IPS-20b (cell line): ENCODE measurements at regions not wholly inside any gene's neighbourhood (a gene's known extent, or its start where the extent isn't known, plus 50 kb on each side); places are given as distances from the start of the nearest gene placed in this dataset.

Experiments
- H3K27ac ChIP-seq: one replicate; pipeline ENCODE4 v1.5.1; 2013; ENCODE audit warnings: low read length
- H3K27me3 ChIP-seq: 2 replicates; pipeline ENCODE4 v1.6.1; 2013; ENCODE audit warnings: mild to moderate bottlenecking, low read length, inconsistent platforms; ENCODE audit not compliant: insufficient read depth
- H3K36me3 ChIP-seq: 2 replicates; pipeline ENCODE4 v1.6.1; 2013; ENCODE audit warnings: low read depth, mild to moderate bottlenecking, inconsistent platforms, low read length, moderate library complexity; ENCODE audit not compliant: insufficient read depth
- H3K4me1 ChIP-seq: 2 replicates; pipeline ENCODE4 v1.6.1; 2013; ENCODE audit warnings: mild to moderate bottlenecking, control low read depth, inconsistent platforms, low read length, moderate library complexity; ENCODE audit not compliant: insufficient read depth
- H3K4me3 ChIP-seq: 2 replicates; pipeline ENCODE4 v1.5.1; 2013; ENCODE audit warnings: mild to moderate bottlenecking, low read length, inconsistent platforms
- H3K9ac ChIP-seq: 2 replicates; pipeline ENCODE4 v1.6.1; 2013; ENCODE audit warnings: low read depth, mild to moderate bottlenecking, inconsistent platforms, low read length, moderate library complexity
- H3K9me3 ChIP-seq: 2 replicates; pipeline ENCODE4 v1.6.1; 2013; ENCODE audit warnings: mild to moderate bottlenecking, low read depth, low read length, inconsistent platforms; ENCODE audit not compliant: insufficient read depth

DNA sequence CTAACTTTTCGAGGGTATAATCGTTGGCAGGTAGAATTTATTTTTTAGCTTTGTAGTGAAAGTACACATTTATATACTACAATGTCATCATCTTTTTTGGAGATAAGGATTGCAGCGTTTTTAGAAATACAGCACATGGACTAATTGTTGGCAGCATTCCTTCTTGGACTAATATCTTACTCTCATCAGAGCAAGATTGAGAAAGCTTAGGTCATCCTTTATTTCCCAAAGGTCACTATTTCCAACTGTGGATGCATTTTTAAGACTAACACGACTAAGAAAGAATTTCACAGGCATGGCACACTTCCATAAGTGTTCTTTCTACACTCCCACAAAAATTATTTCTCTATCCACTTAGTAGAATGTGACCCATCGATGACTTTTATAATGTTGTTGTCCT is 732.3 kb downstream of the NCAM2 start:
- no peak overlapping the region for H3K27ac ChIP-seq

DNA sequence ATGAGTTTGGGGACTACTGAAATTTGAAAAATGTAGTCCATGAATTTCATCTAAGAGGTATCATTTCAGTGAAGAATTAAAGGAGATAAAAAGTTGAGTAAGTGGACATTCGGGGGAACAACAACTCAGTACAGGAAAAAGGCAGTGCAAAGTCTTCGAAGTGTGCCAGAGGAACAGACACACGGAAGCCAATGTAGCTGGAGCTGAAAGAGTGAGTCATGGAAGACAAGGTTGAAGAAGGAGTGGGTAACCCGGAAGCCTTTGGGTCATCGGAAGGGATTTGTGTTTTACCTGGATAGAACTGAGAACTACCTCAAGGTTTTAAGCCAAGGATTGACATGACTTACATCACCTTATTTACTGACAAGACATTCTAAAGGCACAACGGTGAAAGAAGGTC is 733.4 kb downstream of the NCAM2 start:
- H3K36me3 ChIP-seq = no peaks in the 10 kb centered on the region
- H3K27ac ChIP-seq = no peak overlapping the region
- no peak overlapping the region for H3K4me3 ChIP-seq
- no peaks in the 10 kb centered on the region for H3K27me3 ChIP-seq
- H3K9ac ChIP-seq = no peak overlapping the region
- H3K4me1 ChIP-seq = no peaks in the 10 kb centered on the region
- no peaks in the 10 kb centered on the region for H3K9me3 ChIP-seq

More for the DNA sequence above, 732.3 kb downstream of the NCAM2 start:
- no peaks in the 10 kb centered on the region for H3K4me1 ChIP-seq
- no peaks in the 10 kb centered on the region for H3K36me3 ChIP-seq
- H3K4me3 ChIP-seq = no peak overlapping the region
- no peaks in the 10 kb centered on the region for H3K9me3 ChIP-seq
- no peaks in the 10 kb centered on the region for H3K27me3 ChIP-seq
- H3K9ac ChIP-seq = no peak overlapping the region

DNA sequence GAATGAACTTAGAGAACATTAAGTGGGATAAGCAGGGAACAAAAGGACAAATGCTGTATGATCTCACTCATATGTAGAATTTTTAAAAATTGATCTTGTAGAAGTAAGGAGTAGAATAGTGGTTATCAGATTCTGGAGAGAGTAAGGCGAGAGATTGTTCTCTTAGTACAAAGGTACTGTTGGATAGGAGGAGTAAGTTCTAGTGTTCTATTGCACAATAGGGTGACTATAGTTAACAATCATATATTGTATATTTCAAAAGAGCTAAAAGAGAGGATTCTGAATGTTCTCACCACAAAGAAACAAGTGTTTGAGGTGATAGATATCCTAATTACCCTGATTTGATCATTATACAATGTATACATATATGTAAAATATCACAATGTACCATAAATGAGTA is 735.9 kb downstream of the NCAM2 start:
- no peaks in the 10 kb centered on the region for H3K27me3 ChIP-seq
- no peaks in the 10 kb centered on the region for H3K4me1 ChIP-seq
- no peak overlapping the region for H3K9ac ChIP-seq
- no peak overlapping the region for H3K27ac ChIP-seq
- H3K9me3 ChIP-seq = no peaks in the 10 kb centered on the region
- H3K4me3 ChIP-seq = no peak overlapping the region
- H3K36me3 ChIP-seq = no peaks in the 10 kb centered on the region

DNA sequence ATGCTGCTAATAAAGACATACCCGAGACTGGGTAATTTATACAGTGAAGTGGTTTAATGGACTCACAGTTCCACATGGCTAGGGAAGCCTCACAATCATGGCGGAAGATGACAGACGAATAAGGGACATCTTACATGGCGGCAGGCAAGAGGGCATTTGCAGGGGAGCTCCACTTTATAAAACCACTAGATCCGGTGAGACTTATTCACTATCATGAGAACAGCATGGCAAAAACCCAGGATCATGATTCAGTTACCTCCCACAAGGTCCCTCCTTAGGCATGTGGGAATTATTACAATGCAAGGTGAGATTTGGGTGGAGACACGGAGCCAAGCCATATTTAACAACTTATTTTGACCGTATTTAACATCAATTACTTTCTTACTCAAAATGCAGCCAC is 739.0 kb downstream of the NCAM2 start:
- Histone ChIP-seq H3K4me3 (no peak overlapping the region), H3K27me3 (no peaks in the 10 kb centered on the region), H3K27ac (no peak overlapping the region), H3K9me3 (no peaks in the 10 kb centered on the region), H3K4me1 (no peaks in the 10 kb centered on the region), H3K36me3 (no peaks in the 10 kb centered on the region), H3K9ac (no peak overlapping the region)

DNA sequence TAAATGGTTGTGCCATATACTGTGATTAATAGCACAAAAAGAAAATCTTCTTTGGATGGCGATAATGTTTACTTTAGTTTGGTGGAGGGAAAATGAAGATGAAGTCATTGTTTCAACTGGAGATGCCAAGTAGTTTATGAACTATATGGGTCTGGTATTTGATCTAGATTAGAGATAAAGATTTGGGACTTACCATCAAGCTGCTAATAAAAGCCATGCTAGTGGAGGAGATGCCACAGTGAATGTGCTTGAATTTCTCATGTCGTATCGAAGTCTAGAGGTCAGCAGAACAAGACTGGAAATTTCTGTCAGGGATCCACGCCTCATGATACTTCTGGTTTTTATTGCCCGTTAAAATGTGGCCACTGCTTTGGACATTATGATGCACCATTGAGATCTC is 742.0 kb downstream of the NCAM2 start:
- Histone ChIP-seq H3K9ac (no peak overlapping the region), H3K36me3 (no peaks in the 10 kb centered on the region), H3K27me3 (no peaks in the 10 kb centered on the region), H3K9me3 (no peaks in the 10 kb centered on the region), H3K4me1 (no peaks in the 10 kb centered on the region), H3K4me3 (no peak overlapping the region), H3K27ac (no peak overlapping the region)

DNA sequence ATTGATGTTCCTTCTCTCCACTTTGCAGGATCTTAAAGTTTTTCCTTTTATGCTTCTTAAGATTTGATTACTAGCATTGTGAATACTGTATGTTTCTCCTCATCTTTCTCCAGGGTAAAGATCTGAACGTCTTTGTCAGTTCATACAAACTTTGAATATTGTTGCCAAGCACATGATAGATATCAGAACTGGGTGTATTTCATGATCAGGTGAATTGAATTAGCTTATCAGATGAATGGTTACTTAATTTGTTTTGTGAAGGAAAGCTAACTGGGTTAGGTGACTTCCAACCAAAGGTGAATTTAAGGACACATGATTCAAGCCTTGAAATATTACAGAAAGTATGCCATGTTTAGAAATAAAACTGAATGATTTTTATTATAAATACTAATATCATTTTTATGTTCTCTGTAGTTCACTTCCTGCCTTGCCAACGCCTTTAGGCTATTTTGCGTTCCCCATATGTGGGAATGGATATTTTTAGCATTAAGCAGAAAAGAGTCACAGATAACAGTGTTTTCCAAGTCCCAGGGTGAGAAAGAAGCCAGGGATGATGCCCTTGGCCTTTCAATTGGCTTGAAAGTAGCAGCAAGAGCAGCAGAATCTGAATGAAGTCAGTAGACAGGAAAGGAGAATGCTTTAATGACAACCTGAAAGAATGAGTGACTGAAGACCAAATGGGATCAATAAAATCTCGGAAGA is 752.1 kb downstream of the NCAM2 start:
- H3K4me1 ChIP-seq = no peaks in the 10 kb centered on the region
- H3K4me3 ChIP-seq = no peak overlapping the region
- no peak overlapping the region for H3K27ac ChIP-seq

DNA sequence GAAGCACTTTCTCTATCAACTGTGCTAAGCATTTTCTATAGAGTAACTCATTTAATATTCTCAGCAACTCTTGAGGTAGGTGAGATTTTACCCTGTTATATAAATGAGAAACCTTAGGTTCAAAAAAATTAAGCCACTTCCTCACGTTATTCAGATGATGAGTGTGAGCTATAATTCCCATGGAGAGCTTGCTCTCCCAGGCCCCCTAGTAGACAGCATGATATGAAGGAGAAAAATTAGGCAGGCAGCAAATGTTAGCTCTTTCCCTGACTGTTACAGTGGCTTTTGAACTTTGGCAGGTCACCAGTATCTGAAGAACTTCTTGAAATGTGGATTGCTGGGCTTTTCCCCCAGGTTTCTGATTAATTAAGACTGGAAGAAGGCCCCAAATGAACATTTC is 753.1 kb downstream of the NCAM2 start:
- no peaks in the 10 kb centered on the region for H3K4me1 ChIP-seq
- H3K36me3 ChIP-seq = no peaks in the 10 kb centered on the region
- no peak overlapping the region for H3K27ac ChIP-seq
- H3K27me3 ChIP-seq = no peaks in the 10 kb centered on the region
- H3K9me3 ChIP-seq = no peaks in the 10 kb centered on the region
- H3K9ac ChIP-seq = no peak overlapping the region
- no peak overlapping the region for H3K4me3 ChIP-seq

More for the DNA sequence above, 752.1 kb downstream of the NCAM2 start:
- no peaks in the 10 kb centered on the region for H3K36me3 ChIP-seq
- H3K27me3 ChIP-seq = no peaks in the 10 kb centered on the region
- no peaks in the 10 kb centered on the region for H3K9me3 ChIP-seq
- H3K9ac ChIP-seq = no peak overlapping the region

DNA sequence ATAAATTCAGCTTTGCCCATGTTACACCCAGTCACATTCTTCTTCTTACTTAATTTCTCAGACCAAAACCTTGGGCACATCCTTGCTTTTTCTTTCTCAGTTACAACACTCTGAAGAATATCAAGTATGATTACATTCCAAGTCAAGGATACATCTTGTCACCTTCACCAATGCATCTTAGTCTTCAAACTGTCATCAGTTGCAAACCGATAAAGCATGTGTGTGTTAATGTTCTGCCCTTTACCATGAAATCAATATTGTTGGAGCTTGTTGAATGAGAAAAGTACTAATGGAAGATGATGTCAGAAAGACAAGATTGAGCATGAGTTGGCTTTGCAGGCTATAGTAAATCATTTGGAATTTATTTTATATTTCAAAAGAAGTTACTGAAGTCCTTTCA is 764.6 kb downstream of the NCAM2 start:
- no peak overlapping the region for H3K4me3 ChIP-seq
- no peak overlapping the region for H3K9ac ChIP-seq
- H3K9me3 ChIP-seq = no peaks in the 10 kb centered on the region
- H3K36me3 ChIP-seq = no peaks in the 10 kb centered on the region
- no peaks in the 10 kb centered on the region for H3K27me3 ChIP-seq
- no peak overlapping the region for H3K27ac ChIP-seq
- no peaks in the 10 kb centered on the region for H3K4me1 ChIP-seq

DNA sequence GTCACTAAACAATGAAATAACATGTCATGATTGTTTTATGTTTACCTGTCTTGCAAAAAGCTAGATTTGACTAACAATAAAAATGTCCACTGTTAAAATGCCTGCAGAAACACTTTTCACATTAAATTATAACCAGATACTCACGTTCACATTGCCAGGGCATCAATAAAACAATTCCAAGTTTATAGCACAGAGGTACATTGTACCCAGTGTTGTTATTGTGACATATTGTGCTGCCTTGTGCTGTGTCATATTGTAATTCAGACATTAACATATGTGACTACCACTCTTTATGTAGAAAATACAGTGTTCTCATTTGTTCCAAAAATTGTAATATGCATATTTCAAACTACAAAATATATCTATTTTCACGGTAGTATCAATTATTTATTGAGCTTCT is 766.1 kb downstream of the NCAM2 start:
- no peaks in the 10 kb centered on the region for H3K27me3 ChIP-seq
- H3K9me3 ChIP-seq = no peaks in the 10 kb centered on the region
- H3K9ac ChIP-seq = no peak overlapping the region
- H3K4me3 ChIP-seq = no peak overlapping the region
- H3K27ac ChIP-seq = no peak overlapping the region
- no peaks in the 10 kb centered on the region for H3K36me3 ChIP-seq
- no peaks in the 10 kb centered on the region for H3K4me1 ChIP-seq

DNA sequence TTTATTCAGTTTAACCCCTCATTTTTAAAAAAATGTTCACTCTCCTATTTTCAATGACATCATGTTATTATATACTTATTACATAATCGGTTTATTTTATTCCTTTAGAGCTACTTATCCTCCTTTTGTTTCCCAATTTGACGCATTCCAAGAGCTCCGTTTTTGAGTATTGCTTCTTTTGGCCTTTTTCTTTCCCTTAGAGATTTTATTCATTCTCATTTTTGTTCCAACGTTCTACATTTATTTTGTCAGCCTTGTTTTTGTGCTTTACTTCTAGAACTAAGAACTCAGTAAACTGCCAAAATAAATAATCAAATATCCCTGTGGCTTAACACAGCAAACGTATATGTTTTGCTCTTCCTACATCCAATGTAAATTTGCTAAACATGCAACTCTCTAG is 769.1 kb downstream of the NCAM2 start:
- Histone ChIP-seq H3K27me3 (no peaks in the 10 kb centered on the region), H3K27ac (no peak overlapping the region), H3K9me3 (no peaks in the 10 kb centered on the region), H3K9ac (no peak overlapping the region), H3K36me3 (no peaks in the 10 kb centered on the region), H3K4me1 (no peaks in the 10 kb centered on the region), H3K4me3 (no peak overlapping the region)

DNA sequence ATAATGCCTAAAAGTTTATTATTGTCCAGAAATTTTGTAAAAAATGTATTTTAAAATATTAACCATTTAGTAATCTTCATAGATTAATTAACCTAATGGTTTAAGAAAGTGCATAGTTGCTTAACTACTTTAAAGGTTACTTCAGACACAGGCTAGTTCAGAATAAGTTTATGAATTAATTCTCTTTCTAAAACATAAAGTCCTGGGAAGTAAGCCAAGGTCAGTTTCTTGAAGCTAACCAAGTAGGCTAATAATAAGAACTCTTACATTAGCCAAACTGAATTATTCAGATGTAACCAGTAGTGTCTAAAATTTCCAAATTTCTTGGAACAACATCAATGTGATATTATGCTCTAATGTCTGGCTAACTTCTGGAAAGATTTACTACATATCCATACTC is 790.4 kb downstream of the NCAM2 start:
- no peaks in the 10 kb centered on the region for H3K9me3 ChIP-seq
- H3K9ac ChIP-seq = no peak overlapping the region

DNA sequence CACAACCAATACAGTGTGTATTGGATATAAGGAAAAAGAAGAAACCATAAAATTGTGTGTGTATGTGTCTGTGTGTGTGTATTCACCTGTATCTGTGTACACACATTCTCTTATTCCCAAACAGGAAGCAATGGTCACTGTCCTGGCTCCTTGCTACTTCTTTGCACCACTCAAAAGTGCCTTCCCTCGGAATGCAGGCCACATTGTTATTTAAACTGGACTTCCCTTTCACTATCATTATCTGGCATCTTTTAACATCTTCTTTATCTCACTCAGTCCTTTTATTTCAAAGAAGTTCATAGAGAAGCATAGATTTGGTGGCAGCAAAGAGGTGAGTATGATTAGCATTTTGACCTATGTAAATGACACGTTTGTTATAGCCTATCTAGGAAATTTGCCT is 803.7 kb downstream of the NCAM2 start:
- Histone ChIP-seq H3K27ac (no peak overlapping the region), H3K9me3 (no peaks in the 10 kb centered on the region), H3K36me3 (no peaks in the 10 kb centered on the region), H3K4me1 (peaks cover 4% of the 10 kb centered on the region; the same call in 1 of the 2 replicates), H3K27me3 (no peaks in the 10 kb centered on the region), H3K4me3 (no peak overlapping the region), H3K9ac (no peak overlapping the region)

More for the DNA sequence above, 790.4 kb downstream of the NCAM2 start:
- Histone ChIP-seq H3K27me3 (no peaks in the 10 kb centered on the region), H3K4me1 (no peaks in the 10 kb centered on the region), H3K4me3 (no peak overlapping the region), H3K27ac (no peak overlapping the region), H3K36me3 (no peaks in the 10 kb centered on the region)
